IPS DF 19.7 (cell line): ENCODE measurements at regions not wholly inside any gene's neighbourhood (a gene's known extent, or its start where the extent isn't known, plus 50 kb on each side); places are given as distances from the start of the nearest gene placed in this dataset.

Experiments
- DNase-seq: peaks from one replicate; pipeline ENCODE4 v3.0.0-alpha.2; 2013; ENCODE audit warnings: low read depth, low spot score

DNA sequence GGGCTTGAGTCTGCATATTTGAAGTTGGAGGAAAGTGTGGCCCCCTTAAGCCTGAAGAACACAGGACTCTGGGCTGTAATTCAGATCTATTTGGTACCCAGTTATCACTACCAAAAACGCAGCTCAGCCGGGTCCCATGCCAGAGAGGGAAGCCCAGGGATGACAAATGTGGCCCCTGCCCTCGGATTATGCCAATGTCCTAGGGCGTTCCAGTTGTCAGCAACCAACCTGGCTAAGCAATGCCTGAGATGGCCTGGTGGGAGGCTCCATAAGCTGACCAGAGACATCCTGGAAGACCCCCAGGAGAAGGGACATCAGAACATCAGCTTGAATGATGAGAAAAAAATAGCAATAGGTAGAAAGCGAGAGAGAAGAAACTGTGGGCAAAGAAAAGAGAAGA is 79.6 kb upstream of the UQCRFS1 start:
- DNase-seq: no peak

DNA sequence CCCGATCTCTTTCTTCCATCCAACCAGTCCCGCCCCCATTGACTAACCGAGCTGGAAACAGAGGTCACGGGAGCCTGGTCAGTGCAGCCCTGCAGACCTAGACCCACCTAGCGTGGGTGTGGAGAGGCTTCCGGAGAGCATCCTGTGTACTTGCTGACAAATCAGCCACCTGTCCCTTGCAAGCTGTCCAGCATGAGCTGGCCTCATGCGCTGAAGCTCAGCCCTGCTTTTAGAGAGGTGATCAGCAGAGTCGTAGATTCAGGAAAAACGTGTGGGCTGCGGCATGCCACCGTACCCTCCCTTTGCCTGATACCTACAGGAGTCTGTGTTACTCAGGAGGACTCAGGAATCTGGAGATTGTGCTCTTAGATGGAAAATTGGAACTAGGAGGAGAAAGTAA is 80.3 kb upstream of the UQCRFS1 start:
- DNase-seq: no peak

DNA sequence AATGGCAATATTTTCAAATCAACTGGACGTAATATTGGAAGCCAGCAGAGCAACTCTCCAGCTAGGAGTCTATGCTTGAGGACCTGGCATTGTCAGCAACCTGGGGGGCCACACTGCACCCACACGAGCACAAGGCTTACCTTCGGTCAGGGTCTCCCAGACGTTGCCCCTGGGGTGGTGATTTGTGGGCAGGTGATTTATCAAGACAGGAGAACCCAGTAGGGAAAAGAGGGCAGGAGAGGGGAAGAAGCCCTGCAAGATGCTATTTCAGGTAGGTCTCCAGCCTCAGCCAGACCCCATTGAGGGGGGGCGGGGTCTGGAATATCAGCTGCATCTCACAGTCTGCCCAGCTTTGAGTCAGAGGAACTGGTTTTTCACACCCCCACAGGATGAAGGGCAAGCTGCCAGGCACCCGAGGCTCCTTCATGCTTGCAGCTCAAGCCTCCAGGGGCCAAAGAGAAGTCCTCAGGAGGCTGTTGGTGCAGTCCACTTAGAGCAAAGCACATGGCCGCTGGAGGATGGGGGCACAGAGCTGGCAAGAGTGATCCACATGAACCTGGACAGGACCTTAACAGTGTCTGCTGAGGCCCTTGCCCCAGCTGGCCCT is 80.9 kb upstream of the UQCRFS1 start:
- no peak for DNase-seq

DNA sequence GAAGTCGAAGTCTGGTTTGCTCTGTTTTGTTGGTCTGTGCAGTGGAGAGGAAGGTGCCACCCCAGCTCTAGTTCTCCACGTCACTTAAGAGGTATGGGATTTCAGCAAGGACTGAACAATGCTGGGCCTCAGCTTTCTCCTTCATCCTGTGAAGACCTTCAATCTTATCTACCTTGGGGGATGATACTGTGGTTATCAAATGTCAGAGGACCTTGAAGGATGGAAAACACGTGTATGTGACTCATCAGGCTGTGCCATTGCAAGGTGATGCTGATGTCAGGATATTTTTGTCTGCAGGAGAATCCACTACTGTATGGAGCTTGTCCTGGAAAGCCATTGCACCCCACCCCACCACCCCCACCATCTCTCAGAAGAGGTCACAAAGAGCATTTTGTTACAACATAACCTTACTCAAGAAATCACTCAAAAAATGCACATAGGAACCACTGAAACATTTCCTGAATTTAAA is 81.4 kb upstream of the UQCRFS1 start:
- DNase-seq: no peak

DNA sequence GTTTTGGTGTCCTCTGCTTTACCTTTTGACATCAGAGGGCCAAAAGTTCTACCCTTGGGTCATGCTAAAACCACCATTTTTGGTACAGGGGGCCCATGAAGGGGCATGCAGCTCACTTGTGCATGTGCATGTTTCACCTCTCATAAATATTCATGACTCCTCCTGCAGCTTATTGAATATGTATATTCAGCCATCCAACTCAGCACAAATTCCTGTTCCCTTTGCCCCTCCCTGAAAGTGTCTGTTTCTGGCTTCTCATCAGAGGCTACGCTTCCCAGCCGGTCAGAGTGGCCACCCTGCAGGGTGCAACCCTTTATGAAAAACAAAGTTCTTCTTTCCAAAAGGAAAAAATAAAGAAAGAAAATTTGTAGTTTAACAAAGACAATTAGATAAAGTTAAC is 82.3 kb upstream of the UQCRFS1 start:
- no peak for DNase-seq

DNA sequence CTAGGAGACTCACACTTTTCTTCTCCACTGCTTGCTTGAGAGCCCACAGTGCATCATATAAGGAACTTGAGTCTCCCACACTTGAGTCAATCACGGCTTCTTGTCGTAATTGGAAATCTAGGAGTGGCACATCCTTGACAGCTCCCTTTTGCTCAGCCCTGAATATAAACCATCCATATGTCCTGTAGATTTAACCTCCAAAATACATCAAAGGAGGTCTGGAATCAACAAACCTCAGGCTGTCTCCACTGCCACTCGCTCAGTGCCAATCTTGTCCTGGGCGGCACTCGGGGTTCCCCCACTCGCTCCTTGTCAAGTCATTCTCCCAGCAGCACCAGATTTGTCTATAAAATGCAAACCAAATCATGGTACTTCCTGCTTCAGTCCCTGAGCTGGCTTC is 84.4 kb upstream of the UQCRFS1 start:
- no peak for DNase-seq

DNA sequence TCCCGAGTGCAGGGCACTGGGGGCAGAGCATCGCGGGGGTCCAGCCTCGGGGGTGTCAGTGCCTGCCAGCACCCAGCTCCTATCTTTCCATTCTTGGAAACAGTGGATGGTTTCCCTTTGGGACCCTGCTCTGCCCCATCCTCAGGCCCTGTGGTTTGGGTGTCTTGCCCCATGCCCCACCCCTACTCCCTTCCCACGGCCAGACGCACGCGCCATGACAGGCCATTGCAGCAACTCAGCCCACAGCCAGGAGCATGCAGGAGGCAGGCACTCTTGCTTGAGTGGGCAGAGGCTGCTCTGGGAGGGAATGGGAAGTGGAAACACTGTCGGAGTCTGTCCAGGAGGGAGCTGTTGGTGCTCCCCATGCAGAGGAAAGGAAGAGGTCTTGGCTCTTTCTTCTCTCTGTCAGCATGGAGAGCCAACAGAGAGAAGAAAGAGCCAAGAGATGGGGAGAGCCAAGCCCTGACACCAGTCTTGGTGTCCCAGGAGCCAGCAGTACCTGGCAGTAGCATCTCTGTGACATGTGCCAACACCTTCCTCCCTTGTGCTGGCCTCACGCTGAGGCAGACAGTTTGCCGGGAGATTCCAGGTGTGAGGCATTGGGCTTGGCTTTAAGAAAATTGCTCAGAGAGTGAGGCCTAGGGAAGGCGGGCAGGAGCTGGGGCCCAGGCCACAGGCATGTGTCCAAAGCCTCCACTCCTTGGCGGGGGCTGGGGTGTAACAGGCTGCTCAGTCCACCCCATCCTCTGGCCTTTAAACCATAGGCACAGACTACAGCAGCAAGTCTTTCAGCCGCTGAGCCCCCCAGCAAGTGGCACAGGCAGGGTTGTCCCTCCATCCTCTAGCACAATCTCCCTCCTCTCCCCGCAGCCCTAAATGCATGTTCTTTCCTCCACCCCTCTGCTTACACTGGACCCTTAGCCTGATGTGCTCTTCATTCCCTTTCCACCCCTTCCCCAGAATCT is 86.7 kb upstream of the UQCRFS1 start:
- DNase-seq: no peak

DNA sequence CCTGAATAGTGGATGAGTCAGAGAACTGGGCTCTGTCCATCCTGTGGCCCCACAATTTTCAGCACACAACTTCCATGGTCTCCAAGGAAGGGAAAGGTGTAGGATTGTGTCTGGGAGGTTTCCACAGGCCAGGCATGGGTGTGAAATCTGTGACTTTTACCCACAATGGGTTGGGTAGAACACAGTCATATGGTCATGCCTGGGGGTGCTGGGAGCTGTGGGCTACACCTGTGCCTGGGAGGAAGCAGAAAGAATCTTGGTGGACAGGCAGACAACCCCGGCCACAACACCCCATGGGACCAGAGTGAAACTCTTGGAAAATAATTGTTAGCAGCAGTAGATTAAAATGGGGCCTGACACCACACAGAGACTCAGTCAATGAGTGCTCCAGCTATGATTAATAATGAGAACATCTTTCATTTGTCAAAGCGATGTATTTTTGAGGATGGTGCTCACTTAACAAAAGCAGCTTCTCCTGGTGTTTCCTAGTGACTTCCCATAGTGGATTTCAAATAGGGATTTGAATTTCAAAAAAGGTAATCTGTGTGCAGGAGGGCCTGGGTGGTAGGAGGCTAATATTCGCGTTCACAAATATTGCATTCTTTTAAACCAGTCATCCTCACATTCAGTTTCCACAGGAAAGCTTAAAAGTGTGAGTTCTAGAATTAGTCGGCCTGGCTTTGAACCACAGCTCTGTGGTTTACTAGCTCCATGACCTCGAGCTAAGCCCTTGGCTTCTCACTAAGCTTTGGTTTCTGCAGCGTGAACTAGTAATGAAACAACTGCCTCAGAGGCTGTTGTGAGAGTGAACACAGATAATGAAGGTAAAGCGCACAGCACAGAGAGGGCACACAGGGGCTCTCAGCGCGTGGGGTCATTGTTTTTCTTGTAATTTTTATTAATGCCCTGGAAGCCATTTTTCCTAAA is 89.3 kb upstream of the UQCRFS1 start:
- no peak for DNase-seq

DNA sequence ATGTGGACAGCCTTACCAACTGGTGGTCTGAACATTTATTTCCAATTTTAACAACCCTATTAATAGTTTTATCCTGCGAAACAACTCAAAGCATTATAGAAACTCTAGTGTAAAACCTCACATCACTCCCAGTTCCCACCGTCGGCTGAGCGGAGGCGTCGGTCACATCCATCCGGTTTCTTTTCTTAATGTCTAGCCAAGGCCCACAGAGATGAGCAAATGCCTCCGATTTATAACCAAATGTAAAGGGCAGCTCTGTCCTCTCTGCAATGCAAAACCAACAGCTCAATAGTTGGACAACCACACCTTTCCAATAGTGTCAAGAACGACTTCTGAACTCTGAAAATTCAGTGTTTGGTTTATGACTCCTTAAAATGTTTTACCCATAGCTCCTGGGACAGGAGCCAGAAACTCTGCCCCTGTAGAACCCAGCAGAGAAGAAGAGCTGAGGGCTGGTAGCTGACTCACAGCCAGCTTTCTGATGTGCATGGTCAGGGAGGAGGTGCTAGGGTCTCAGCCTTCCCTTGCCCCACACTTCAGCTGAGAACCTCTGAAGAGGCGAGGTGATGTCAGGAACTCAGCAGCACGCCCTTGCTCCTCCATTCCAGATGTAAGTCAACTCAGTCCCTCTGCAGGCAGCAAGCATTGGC is 90.2 kb upstream of the UQCRFS1 start:
- DNase-seq: no peak

DNA sequence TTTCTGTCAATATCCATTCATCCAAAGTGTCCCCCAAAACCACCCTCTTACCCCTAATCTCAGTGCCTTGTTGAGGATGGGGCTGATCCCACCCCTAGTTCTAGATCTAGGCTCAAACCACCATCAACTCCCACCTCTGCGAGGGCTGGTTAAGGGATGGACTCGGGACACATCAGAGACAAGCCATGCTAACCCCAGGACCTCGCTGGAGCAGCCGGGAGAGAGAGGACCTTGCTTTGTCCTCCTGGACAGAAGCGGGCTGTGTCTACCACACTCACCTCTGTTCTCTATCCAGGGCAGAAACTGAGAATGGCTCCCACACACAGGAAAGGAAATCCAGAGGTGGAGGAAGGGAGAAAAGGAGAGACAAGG is 90.8 kb upstream of the UQCRFS1 start:
- no peak for DNase-seq

DNA sequence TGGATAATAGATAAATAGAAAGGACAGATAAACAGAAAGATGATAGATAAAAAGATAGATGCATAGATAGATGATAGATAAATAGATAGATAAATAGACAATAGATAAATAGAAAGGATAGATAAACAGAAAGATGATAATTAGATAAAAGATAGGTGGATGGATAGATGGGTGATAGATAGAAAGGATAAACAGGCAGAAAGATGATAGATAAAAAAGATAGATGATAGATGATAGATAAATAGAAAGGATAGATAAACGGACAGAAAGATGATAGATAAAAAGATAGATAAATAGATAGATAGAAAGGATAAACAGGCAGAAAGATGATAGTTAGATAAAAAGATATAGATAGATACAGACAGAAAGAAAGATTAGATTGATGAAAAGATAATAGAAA is 92.3 kb upstream of the UQCRFS1 start:
- no peak for DNase-seq

DNA sequence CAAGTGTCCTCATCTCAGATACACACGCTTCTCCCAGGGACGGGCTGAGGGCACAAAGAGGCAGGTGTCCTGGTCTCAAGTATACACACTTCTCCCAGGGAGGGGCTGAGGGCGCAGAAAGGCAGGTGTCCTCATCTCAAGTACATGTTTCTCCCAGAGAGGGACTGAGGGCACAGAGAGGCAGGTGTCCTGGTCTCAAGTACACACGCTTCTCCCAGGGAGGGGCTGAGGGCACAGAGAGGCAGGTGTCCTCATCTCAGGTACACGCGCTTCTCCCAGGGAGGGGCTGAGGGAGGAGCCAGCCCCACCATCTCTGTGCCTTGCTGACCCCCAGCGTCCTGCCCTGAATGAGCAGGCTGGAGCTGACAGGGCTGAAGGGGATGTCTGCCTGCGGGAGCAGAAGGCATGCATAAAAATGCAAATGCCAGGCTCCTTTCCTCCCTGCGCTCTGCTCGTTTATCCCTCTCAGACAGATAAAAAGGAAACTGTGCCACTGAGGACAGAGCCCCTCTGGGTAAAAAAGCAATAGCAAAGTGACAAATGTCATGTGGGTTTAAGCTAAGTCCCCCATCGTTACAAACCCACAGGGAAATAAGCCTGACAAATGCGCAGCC is 96.1 kb upstream of the UQCRFS1 start:
- DNase-seq: no peak

DNA sequence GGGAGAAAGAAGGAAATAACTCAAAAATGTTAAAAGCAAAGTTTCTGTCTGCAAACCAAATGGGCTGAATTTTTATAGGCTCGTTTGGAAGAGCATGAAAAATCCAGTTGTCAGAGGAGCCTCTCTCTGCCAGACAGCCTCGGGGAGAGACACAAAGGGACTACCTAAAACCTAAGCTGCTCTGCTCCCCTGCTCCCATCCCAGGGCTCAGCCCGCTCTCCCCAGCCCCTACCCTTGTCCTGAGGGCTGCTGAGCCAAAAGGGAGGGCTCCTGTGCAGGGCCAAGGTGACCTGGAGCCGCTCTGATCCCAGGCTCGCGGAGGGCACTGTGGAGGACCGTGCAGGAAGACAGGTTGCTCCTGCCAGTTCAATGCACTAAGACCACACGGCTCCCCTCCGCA is 96.7 kb upstream of the UQCRFS1 start:
- no peak for DNase-seq

DNA sequence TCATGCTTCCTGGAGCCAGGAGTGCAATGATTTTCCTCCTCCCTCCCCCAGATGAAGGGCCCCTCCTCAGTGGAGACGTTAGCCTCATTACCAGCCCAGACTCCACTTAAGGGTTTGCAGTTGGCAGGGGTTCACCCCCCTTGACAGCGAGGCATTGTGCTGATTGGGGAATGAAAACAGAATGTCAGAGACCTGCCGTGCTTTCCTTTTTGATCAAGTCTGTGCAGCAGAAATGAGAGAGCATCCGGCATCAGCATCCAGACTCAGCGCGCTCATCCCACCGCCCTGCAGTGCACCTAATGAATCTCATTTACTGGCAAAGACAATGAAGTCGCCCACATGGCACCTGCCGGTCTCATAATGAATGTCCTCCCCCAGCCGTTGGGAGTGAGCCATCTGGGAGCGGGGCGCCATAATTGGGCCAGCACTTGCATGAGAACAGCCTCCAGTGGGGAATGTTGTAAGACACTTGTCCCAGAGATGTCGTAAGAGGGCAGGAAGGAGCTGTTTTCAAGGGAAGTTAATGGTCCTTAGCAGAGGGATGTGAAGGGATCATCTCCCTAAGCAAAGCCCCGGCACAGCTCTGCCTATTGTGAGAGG is 98.3 kb upstream of the UQCRFS1 start:
- no peak for DNase-seq

DNA sequence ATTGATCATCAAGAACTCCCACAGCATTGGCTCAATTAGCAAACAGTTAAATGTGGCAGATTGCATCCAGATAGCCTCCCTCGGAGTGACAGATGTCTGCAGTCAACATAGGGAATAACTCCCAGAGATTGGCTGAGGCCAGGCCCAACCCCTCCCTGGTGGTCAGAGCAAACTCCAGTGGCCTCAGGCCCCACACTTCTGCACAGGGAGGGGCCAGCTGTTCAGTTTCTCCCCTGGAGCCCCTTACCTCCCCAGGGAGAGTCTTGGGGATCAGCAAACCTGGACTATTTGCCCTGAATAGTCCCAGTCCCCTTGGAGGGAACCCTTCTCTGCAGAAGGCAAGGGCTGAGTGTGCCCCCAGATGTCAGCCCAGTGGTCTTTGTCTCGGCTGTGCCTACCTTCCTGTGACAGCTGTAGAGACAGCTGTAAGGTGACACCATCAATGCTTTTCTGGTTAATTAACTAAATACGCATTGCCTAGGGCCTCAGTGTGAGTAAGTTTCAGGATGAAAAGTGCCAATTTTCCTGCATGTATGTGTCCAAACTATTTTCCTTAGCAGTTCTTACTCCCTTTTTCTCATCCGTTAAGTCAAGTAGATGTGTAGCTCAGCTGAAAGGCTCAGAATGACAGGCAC is 102.7 kb upstream of the UQCRFS1 start:
- DNase-seq: no peak

DNA sequence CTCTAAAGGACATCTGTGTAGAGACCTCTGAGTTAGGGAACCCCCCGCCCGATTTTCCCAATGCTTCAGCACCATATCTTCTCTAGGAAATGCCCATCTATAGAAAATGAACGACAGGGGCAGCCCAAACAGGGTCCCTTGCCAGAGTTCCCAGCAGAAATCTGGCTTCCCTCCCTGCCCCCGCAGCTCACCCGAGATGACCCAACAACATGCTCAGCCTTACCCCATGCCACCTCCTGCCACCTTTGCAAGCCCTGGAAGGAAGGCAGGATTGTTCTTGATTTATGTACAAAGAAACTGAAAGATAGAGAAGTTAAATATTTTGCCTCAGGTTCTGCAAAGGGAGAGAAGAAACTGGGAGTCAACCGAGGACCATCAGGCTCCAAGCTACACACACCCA is 105.6 kb upstream of the UQCRFS1 start:
- DNase-seq: no peak

DNA sequence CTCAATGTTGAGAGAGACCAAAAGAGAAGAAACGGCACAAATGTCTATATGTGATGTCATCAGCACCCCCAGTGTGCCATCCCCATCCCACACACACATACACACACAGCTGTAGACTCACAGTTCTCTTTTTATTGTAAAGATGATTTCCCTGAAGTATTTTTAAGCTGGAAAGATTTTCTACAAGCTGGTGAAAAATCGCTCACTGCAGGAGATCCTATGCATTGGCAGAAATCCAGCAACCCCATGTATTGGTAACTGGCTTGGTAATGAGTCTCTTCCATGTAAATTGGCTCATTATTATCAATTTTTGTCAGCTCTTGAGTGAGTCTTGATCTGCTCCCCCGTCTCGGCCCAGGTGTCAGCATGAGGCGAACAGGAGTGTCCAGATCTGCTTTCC is 107.1 kb upstream of the UQCRFS1 start:
- DNase-seq: no peak

DNA sequence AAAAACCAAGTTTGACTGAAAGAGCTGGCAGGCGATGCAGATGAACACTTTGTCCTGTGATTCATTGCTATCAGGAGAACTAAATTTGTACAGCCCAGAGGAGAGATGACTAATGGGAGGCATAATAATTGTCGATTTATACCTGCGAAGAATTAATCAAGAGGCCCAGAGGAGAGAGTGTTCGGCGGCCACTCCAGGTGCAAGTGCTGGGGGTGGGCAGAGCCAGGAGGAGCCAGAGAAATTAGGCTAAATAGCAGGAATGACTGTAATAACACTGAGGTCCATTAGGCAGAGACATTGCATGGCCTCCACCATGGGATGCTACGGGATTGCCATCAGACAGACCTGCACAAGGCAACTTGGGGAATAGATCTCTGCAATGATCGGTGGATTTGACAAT is 107.7 kb upstream of the UQCRFS1 start:
- DNase-seq: no peak

DNA sequence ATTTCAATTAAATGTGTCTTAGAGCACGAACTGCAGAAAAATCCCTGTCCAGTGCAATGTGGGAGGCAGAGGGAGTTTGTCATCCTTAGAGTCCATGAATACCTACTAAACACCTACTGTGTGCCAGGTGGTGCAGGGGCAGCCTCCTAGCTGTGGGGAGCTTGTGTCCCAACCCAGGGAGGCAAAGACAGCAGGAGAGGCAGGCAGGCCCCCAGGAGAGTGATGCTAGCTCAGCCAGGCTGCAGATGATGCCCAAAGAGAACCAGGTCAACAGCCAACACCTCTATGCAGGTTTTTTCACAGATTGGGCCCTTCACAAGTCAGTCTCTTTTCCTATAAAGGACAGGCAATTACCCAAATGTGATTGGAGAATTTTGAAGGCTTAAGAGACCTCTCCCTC is 108.2 kb upstream of the UQCRFS1 start:
- DNase-seq: no peak

DNA sequence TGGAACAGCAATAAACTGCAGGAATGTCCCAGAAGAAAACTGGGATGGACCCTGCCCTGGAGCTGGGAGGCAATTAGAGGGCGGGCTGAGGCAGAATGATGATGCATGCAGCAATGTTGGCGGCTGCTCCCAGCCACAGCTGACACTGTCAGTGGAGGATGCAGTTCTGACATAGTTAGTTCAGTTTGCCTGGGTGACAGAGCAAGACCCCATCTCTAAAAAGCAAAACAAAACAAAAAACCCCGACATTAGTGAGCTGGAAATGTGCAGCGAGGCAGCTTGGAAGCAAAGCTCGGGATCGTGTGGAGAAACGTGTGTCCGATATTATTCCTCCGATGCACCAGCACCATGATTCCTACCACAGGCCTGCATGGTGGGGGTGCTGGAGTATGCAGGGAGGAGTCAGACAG is 110.1 kb upstream of the UQCRFS1 start:
- no peak for DNase-seq
